ENCODE measurements at regions not wholly inside any gene's neighbourhood (a gene's known extent, or its start where the extent isn't known, plus 50 kb on each side); places are given as distances from the start of the nearest gene placed in this dataset.
A peak's percentile ranks its signal among the peaks of the same experiment; 100 is the strongest.

- dilution Hi-C loops (cut with MboI; ENCODE audit: extremely low pct_ligation_motif_present, low sequenced_read_pairs): no loop called here
- H3K27me3 ChIP-seq (ENCODE audit: control insufficient read depth, extremely low read depth, insufficient read depth, low read length): no peaks in the 10 kb centered on the region
- no peak overlapping the region for H3K4me2 ChIP-seq (ENCODE audit: control insufficient read depth, extremely low read depth, insufficient read depth, low read depth, low read length)
- peaks cover 21% of the 10 kb centered on the region for H3K4me1 ChIP-seq (ENCODE audit: control insufficient read depth, extremely low read depth, insufficient read depth, low read length)
- H4K20me1 ChIP-seq (ENCODE audit: control insufficient read depth, extremely low read depth, insufficient read depth, low read length): no peaks in the 10 kb centered on the region
- no peak for FAIRE-seq
- H3K36me3 ChIP-seq (ENCODE audit: control insufficient read depth in 2 of 2, extremely low read depth in 1 of 2, insufficient read depth in 2 of 2, low read length in 2 of 2): no peaks in the 10 kb centered on the region
- no peaks in the 10 kb centered on the region for H3K9me1 ChIP-seq (ENCODE audit: control insufficient read depth, extremely low read depth, insufficient read depth, low read length)
- H2AFZ ChIP-seq (ENCODE audit: control insufficient read depth, low read length): no peak overlapping the region
- H3K79me2 ChIP-seq (ENCODE audit: control insufficient read depth, insufficient read depth, low read length): no peaks in the 10 kb centered on the region
- no peak for DNase-seq (ENCODE audit: low read depth, low spot score)
- no peaks in the 10 kb centered on the region for H3K9me3 ChIP-seq (ENCODE audit: control insufficient read depth, low read depth, low read length)
- no peak for TF ChIP-seq CTCF (optimal IDR thresholded peaks at IDR 0.05 in 1 of 3, IDR thresholded peaks at IDR 0.05 in 1 of 3, conservative IDR thresholded peaks at IDR 0.05 in 1 of 3; ENCODE audit: extremely low read depth in 1 of 3, insufficient read depth in 2 of 3, low read length in 3 of 3)
- no peak for TF ChIP-seq EZH2 (IDR thresholded peaks at IDR 0.05; ENCODE audit: low read length)
- no peak overlapping the region for H3K27ac ChIP-seq (ENCODE audit: control insufficient read depth, insufficient read depth, low read length)
- H3K9ac ChIP-seq (ENCODE audit: control insufficient read depth, extremely low read depth, insufficient read depth, low read length): no peak overlapping the region
- no peak overlapping the region for H3K4me3 ChIP-seq (ENCODE audit: control insufficient read depth in 2 of 3, extremely low read depth in 1 of 3, insufficient read depth in 2 of 3, low read depth in 1 of 3, low read length in 3 of 3)
These were observed 207.2 kb downstream of the VAPA start for GRCh38 chr18:10121028-10121427.

GRCh38 chr18:10121786-10122515 lies 208.1 kb downstream of the VAPA start:
- dilution Hi-C loops (cut with MboI; ENCODE audit: extremely low pct_ligation_motif_present, low sequenced_read_pairs): no loop called here
- no peak for TF ChIP-seq EZH2 (IDR thresholded peaks at IDR 0.05; ENCODE audit: low read length)
- TF ChIP-seq CTCF (optimal IDR thresholded peaks at IDR 0.05 in 1 of 3, IDR thresholded peaks at IDR 0.05 in 1 of 3, conservative IDR thresholded peaks at IDR 0.05 in 1 of 3; ENCODE audit: extremely low read depth in 1 of 3, insufficient read depth in 2 of 3, low read length in 3 of 3): no peak
- Histone ChIP-seq H4K20me1 (ENCODE audit: control insufficient read depth, extremely low read depth, insufficient read depth, low read length) (no peaks in the 10 kb centered on the region), H3K9me1 (ENCODE audit: control insufficient read depth, extremely low read depth, insufficient read depth, low read length) (no peaks in the 10 kb centered on the region), H3K27ac (ENCODE audit: control insufficient read depth, insufficient read depth, low read length) (peak overlapping the region; percentile 76), H2AFZ (ENCODE audit: control insufficient read depth, low read length) (peak overlapping the region; percentile 71), H3K4me2 (ENCODE audit: control insufficient read depth, extremely low read depth, insufficient read depth, low read depth, low read length) (peak overlapping the region; percentile 82), H3K36me3 (ENCODE audit: control insufficient read depth in 2 of 2, extremely low read depth in 1 of 2, insufficient read depth in 2 of 2, low read length in 2 of 2) (no peaks in the 10 kb centered on the region), H3K79me2 (ENCODE audit: control insufficient read depth, insufficient read depth, low read length) (no peaks in the 10 kb centered on the region), H3K9me3 (ENCODE audit: control insufficient read depth, low read depth, low read length) (no peaks in the 10 kb centered on the region), H3K4me1 (ENCODE audit: control insufficient read depth, extremely low read depth, insufficient read depth, low read length) (peaks cover 21% of the 10 kb centered on the region), H3K9ac (ENCODE audit: control insufficient read depth, extremely low read depth, insufficient read depth, low read length) (peak overlapping the region; percentile 57), H3K4me3 (ENCODE audit: control insufficient read depth in 2 of 3, extremely low read depth in 1 of 3, insufficient read depth in 2 of 3, low read depth in 1 of 3, low read length in 3 of 3) (no peak overlapping the region), H3K27me3 (ENCODE audit: control insufficient read depth, extremely low read depth, insufficient read depth, low read length) (no peaks in the 10 kb centered on the region)
- DNase-seq (ENCODE audit: low read depth, low spot score) (no peak), FAIRE-seq (peak; percentile 86)

Measured in keratinocyte (primary cell).